B cell (primary cell): ENCODE measurements at regions not wholly inside any gene's neighbourhood (a gene's known extent, or its start where the extent isn't known, plus 50 kb on each side); places are given as distances from the start of the nearest gene placed in this dataset.

Source experiments
- ATAC-seq: fragments of 200-7000 bp; cut with Tn5 transposase; one replicate; pipeline ENCODE4 v1.10.0; 2021; ENCODE audit warnings: low read depth, mild to moderate bottlenecking, moderate number of reproducible peaks, moderate library complexity
- CTCF ChIA-PET: fragments of 350-600 bp; sonication (Branson Sonifier 250); formaldehyde crosslinking; loops from one replicate; lab custom pipeline; 2021; ENCODE audit warnings: antibody characterized with exemption, inconsistent platforms; lab: Charles Lee
- POLR2A ChIA-PET: fragments of 350-600 bp; sonication (Branson Sonifier 250); formaldehyde crosslinking; loops from one replicate; lab custom pipeline; 2021; ENCODE audit warnings: antibody characterized with exemption; lab: Charles Lee
- DNase-seq: peaks from one replicate; pipeline ENCODE4 v3.0.0; 2013
- H2AFZ ChIP-seq: 2 replicates; pipeline ENCODE4 v1.6.1; 2012; ENCODE audit warnings: mild to moderate bottlenecking, low read depth, low read length; ENCODE audit not compliant: insufficient read depth, poor library complexity, severe bottlenecking
- H3K27ac ChIP-seq, 2 donors: 1 replicate in 1 of 2; 2 replicates in 1 of 2; pipeline ENCODE4 v1.5.1; 2012 to 2013; ENCODE audit warnings: low read length in 2 of 2, mild to moderate bottlenecking in 2 of 2, moderate library complexity in 1 of 2
- H3K27me3 ChIP-seq, 4 experiments: fragments of 200-600 bp in 1 of 4; sonication (generic) in 1 of 4; replicated peaks in 1 of 4; 1 replicate in 2 of 4; 2 replicates in 2 of 4; pipeline versions ENCODE4 v1.6.1 to v1.7.0; 2013 to 2016; ENCODE audit warnings: low read length in 3 of 4, mild to moderate bottlenecking in 2 of 4, mixed read lengths in 1 of 4, moderate library complexity in 1 of 4; ENCODE audit not compliant: insufficient read depth in 4 of 4, control insufficient read depth in 3 of 4; ENCODE audit errors: control extremely low read depth in 1 of 4
- H3K36me3 ChIP-seq, 2 experiments: replicated peaks in 1 of 2; 1 replicate in 1 of 2; 2 replicates in 1 of 2; pipeline versions ENCODE4 v1.6.1 to v1.7.1; 2013; ENCODE audit warnings: low read length in 1 of 2; ENCODE audit not compliant: insufficient read depth in 2 of 2, control insufficient read depth in 1 of 2; ENCODE audit errors: control extremely low read depth in 1 of 2, extremely low read depth in 1 of 2
- H3K4me1 ChIP-seq, 2 donors: fragments of 200-600 bp in 1 of 2; sonication (generic) in 1 of 2; 1 replicate in 1 of 2; 2 replicates in 1 of 2; pipeline versions ENCODE4 v1.5.1 to v1.6.1; 2013 to 2017; ENCODE audit warnings: low read length in 2 of 2; ENCODE audit not compliant: control insufficient read depth in 2 of 2, insufficient read depth in 2 of 2
- H3K4me2 ChIP-seq: replicated peaks from 2 replicates; pipeline ENCODE3; 2012; ENCODE audit warnings: mild to moderate bottlenecking, low read depth, low read length; ENCODE audit not compliant: poor library complexity, severe bottlenecking
- H3K4me3 ChIP-seq, 5 experiments: fragments of 200-600 bp in 1 of 5; sonication (generic) in 1 of 5; 1 replicate in 3 of 5; 2 replicates in 2 of 5; pipeline versions ENCODE4 v1.5.1 to v1.7.0; 2011 to 2016; ENCODE audit warnings: low read length in 4 of 5, mild to moderate bottlenecking in 4 of 5, low read depth in 2 of 5, control low read depth in 1 of 5, moderate library complexity in 1 of 5; ENCODE audit not compliant: insufficient read depth in 1 of 5; ENCODE audit errors: control extremely low read depth in 1 of 5, extremely low read depth in 1 of 5
- H3K79me2 ChIP-seq: fragments of 200-600 bp; sonication (generic); one replicate; pipeline ENCODE4 v1.6.0; 2016; ENCODE audit warnings: low read length; ENCODE audit not compliant: control insufficient read depth, insufficient read depth
- H3K9ac ChIP-seq: fragments of 200-600 bp; sonication (generic); 2 replicates; pipeline ENCODE4 v1.6.1; 2017; ENCODE audit warnings: mild to moderate bottlenecking, low read length, moderate library complexity
- H3K9me3 ChIP-seq, 3 donors: one replicate each; pipeline versions ENCODE4 v1.6.1 to v1.7.1; 2013; ENCODE audit warnings: low read length in 2 of 3; ENCODE audit not compliant: control insufficient read depth in 2 of 3, insufficient read depth in 1 of 3; ENCODE audit errors: control extremely low read depth in 1 of 3
- H4K20me1 ChIP-seq: 2 replicates; pipeline ENCODE4 v1.6.0; 2012; ENCODE audit warnings: mild to moderate bottlenecking, low read length; ENCODE audit not compliant: insufficient read depth, control insufficient read depth, poor library complexity, severe bottlenecking
- H3K27ac Mint-ChIP-seq: one replicate; pipeline ENCODE4 v1.8.0; 2021; ENCODE audit warnings: mixed read lengths
- H3K27me3 Mint-ChIP-seq: one replicate; pipeline ENCODE4 v1.8.0; 2021; ENCODE audit warnings: mixed read lengths
- H3K4me1 Mint-ChIP-seq: one replicate; pipeline ENCODE4 v1.8.0; 2021; ENCODE audit warnings: mixed read lengths
- H3K4me3 Mint-ChIP-seq: one replicate; pipeline ENCODE4 v1.8.0; 2021; ENCODE audit warnings: mixed read lengths
- H3K9me3 Mint-ChIP-seq: one replicate; pipeline ENCODE4 v1.8.0; 2022; ENCODE audit warnings: mixed read lengths; ENCODE audit not compliant: insufficient read depth
- EZH2 ChIP-seq: IDR thresholded peaks from 2 replicates; pipeline ENCODE4 v1.6.1; 2012; ENCODE audit warnings: borderline replicate concordance, low read depth, mild to moderate bottlenecking, moderate library complexity, low read length; ENCODE audit not compliant: insufficient read depth, poor library complexity, severe bottlenecking
- WGBS: methylation state at CpG from one replicate; pipeline ENCODE4 v1.1.5; 2013; ENCODE audit warnings: missing lambda C conversion rate; ENCODE audit not compliant: insufficient coverage; 5-methylcytosine and 5-hydroxymethylcytosine counted together
- intact Hi-C: fragments of 100-400 bp; cut with micrococcal nuclease; formaldehyde crosslinking; loops from one replicate; pipeline ENCODE4 v1.10.0; 2022
- TF ChIP-seq, protein P1 (sequence below): fragments of 200-600 bp; IDR thresholded peaks from one replicate; pipeline ENCODE4 v1.8.0; 2022; ENCODE audit warnings: antibody characterized with exemption, mild to moderate bottlenecking

DNA sequence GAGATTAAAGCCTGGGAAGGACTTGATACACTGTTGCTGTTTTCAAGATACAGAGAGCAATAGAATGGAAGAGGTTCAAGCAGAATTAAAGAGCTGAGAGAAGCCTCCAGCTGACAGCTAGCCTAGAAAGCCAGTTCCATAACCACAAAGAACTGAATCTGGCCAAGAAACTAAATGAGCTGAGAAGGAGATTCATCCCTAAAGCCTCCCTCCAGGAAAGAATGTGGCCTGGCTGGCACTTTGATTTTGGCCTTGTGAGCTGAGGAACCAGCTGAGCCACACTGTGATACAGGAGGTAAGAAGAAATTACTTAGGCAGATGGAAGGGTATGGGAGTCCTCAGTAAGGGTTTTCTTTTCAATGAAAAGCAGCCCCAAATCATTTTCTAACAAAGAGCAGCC lies 324.1 kb downstream of the PHF14 start:
- ATAC-seq (no peak), DNase-seq (no peak)
- H3K4me2 ChIP-seq: no peak overlapping the region
- H3K27ac Mint-ChIP-seq: no peak overlapping the region
- H2AFZ ChIP-seq: no peak overlapping the region
- H3K27ac ChIP-seq: no peak overlapping the region
- intact Hi-C loops: no loop called here
- no peak overlapping the region for H3K4me3 ChIP-seq
- ChIA-PET CTCF (no interaction called here), POLR2A (no interaction called here)
- H3K4me1 Mint-ChIP-seq: no peaks in the 10 kb centered on the region
- no peaks in the 10 kb centered on the region for H3K36me3 ChIP-seq
- no peaks in the 10 kb centered on the region for H3K27me3 Mint-ChIP-seq
- no peaks in the 10 kb centered on the region for H3K79me2 ChIP-seq
- H3K9me3 ChIP-seq: no peaks in the 10 kb centered on the region
- no peak overlapping the region for H3K4me3 Mint-ChIP-seq
- no peaks in the 10 kb centered on the region for H3K27me3 ChIP-seq
- no peak for TF ChIP-seq EZH2
- TF ChIP-seq, protein P1, sequence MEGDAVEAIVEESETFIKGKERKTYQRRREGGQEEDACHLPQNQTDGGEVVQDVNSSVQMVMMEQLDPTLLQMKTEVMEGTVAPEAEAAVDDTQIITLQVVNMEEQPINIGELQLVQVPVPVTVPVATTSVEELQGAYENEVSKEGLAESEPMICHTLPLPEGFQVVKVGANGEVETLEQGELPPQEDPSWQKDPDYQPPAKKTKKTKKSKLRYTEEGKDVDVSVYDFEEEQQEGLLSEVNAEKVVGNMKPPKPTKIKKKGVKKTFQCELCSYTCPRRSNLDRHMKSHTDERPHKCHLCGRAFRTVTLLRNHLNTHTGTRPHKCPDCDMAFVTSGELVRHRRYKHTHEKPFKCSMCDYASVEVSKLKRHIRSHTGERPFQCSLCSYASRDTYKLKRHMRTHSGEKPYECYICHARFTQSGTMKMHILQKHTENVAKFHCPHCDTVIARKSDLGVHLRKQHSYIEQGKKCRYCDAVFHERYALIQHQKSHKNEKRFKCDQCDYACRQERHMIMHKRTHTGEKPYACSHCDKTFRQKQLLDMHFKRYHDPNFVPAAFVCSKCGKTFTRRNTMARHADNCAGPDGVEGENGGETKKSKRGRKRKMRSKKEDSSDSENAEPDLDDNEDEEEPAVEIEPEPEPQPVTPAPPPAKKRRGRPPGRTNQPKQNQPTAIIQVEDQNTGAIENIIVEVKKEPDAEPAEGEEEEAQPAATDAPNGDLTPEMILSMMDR: no peak
- H3K9ac ChIP-seq: no peak overlapping the region
- H3K4me1 ChIP-seq: no peaks in the 10 kb centered on the region
- H4K20me1 ChIP-seq: no peaks in the 10 kb centered on the region
- H3K9me3 Mint-ChIP-seq: peaks cover 5% of the 10 kb centered on the region

DNA sequence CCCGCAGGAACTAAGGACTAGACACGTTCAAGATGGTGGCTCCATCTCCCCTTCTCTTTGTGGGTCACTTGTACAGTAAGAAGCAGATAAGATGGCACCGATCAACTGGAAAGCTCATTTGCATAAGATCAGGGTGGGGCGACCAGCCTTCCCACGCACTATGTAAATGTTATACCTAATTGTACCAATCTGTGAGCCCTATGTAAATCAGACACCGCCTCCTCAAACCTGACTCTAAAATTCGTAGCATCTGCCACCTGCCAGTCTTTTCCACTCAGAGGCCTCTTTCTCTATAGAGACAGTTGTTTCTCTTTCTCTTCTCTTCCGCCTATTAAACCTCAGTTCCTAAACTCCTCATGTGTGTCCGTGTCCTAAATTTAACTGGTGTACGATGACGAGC lies 324.5 kb downstream of the PHF14 start:
- no peaks in the 10 kb centered on the region for H3K4me1 Mint-ChIP-seq
- peaks cover 5% of the 10 kb centered on the region for H3K9me3 Mint-ChIP-seq

More for the DNA sequence above, 324.5 kb downstream of the PHF14 start:
- ATAC-seq (no peak), DNase-seq (no peak)
- ChIA-PET CTCF (no interaction called here), POLR2A (no interaction called here)
- Mint-ChIP-seq H3K27ac (no peak overlapping the region), H3K4me3 (no peak overlapping the region), H3K27me3 (no peaks in the 10 kb centered on the region)
- Histone ChIP-seq H3K4me2 (no peak overlapping the region), H3K4me3 (no peak overlapping the region), H3K4me1 (no peaks in the 10 kb centered on the region), H3K9me3 (no peaks in the 10 kb centered on the region), H3K79me2 (no peaks in the 10 kb centered on the region), H2AFZ (no peak overlapping the region), H3K9ac (no peak overlapping the region), H3K27me3 (no peaks in the 10 kb centered on the region), H4K20me1 (no peaks in the 10 kb centered on the region), H3K27ac (no peak overlapping the region), H3K36me3 (no peaks in the 10 kb centered on the region)
- 86% methylated on average over 7 of the region's 11 CpGs for WGBS
- TF ChIP-seq, protein P1: no peak
- intact Hi-C loops: no loop called here
